GM12874 (cell line): ENCODE measurements at regions not wholly inside any gene's neighbourhood (a gene's known extent, or its start where the extent isn't known, plus 50 kb on each side); places are given as distances from the start of the nearest gene placed in this dataset.

Experiments used
- CTCF ChIP-seq: IDR thresholded peaks from 2 replicates; pipeline ENCODE4 v1.5.1; 2011; ENCODE audit warnings: low read depth, mild to moderate bottlenecking, control low read depth, low read length, moderate library complexity; ENCODE audit not compliant: insufficient read depth

GRCh38 chr20:4076033-4076432 is 60.7 kb upstream of the RNF24 start:
- no peak for TF ChIP-seq CTCF

GRCh38 chr20:4074877-4075455 is 59.6 kb upstream of the RNF24 start:
- TF ChIP-seq CTCF = no peak

GRCh38 chr20:4073852-4074741 is 58.7 kb upstream of the RNF24 start:
- TF ChIP-seq CTCF = no peak

- TF ChIP-seq CTCF = no peak
These were observed 55.9 kb upstream of the RNF24 start for GRCh38 chr20:4071178-4071693.

- no peak for TF ChIP-seq CTCF
These were observed 55.2 kb upstream of the RNF24 start for GRCh38 chr20:4070323-4071177.

GRCh38 chr20:4069751-4070150 is 54.4 kb upstream of the RNF24 start:
- TF ChIP-seq CTCF = no peak

GRCh38 chr20:4068708-4069107 is 53.4 kb upstream of the RNF24 start:
- TF ChIP-seq CTCF = no peak
